HEK293 (cell line): ENCODE measurements at regions not wholly inside any gene's neighbourhood (a gene's known extent, or its start where the extent isn't known, plus 50 kb on each side); places are given as distances from the start of the nearest gene placed in this dataset.
A peak's percentile ranks its signal among the peaks of the same experiment; 100 is the strongest.

Source experiments
- EGR2 ChIP-seq: fragments of 450-650 bp; formaldehyde crosslinking; IDR thresholded peaks from 2 replicates; pipeline ENCODE4 v1.5.1; 2016; ENCODE audit warnings: low read depth, missing biosample characterization, missing genetic modification characterization
- HOXD13 ChIP-seq: sonication (generic); formaldehyde crosslinking; IDR thresholded peaks from 2 replicates; pipeline ENCODE4 v1.8.0; 2022; ENCODE audit warnings: missing genetic modification reagents, borderline replicate concordance
- MEIS1 ChIP-seq: sonication (generic); formaldehyde crosslinking; IDR thresholded peaks from 2 replicates; pipeline ENCODE4 v1.8.1; 2022; ENCODE audit warnings: missing genetic modification reagents, mild to moderate bottlenecking, borderline replicate concordance
- MYNN ChIP-seq: fragments of 450-650 bp; formaldehyde crosslinking; IDR thresholded peaks from 2 replicates; pipeline ENCODE4 v1.5.1; 2016; ENCODE audit warnings: missing biosample characterization, missing genetic modification characterization, borderline replicate concordance
- PRDM10 ChIP-seq: fragments of 450-650 bp; formaldehyde crosslinking; IDR thresholded peaks from 2 replicates; pipeline ENCODE4 v1.5.1; 2016; ENCODE audit warnings: missing biosample characterization, missing genetic modification characterization
- PRDM6 ChIP-seq: fragments of 450-650 bp; formaldehyde crosslinking; IDR thresholded peaks from 2 replicates; pipeline ENCODE4 v1.5.1; 2017; ENCODE audit warnings: missing biosample characterization, missing genetic modification characterization
- SCRT2 ChIP-seq: fragments of 450-650 bp; formaldehyde crosslinking; IDR thresholded peaks from 2 replicates; pipeline ENCODE4 v1.5.1; 2016; ENCODE audit warnings: missing biosample characterization, missing genetic modification characterization
- ZBTB1 ChIP-seq: fragments of 450-650 bp; formaldehyde crosslinking; IDR thresholded peaks from 2 replicates; pipeline ENCODE4 v1.5.1; 2016; ENCODE audit warnings: missing biosample characterization, missing genetic modification characterization
- ZBTB44 ChIP-seq: fragments of 450-650 bp; IDR thresholded peaks from 2 replicates; pipeline ENCODE4 v1.5.1; 2018; ENCODE audit warnings: missing biosample characterization, mild to moderate bottlenecking, missing genetic modification characterization
- ZBTB49 ChIP-seq: fragments of 450-650 bp; formaldehyde crosslinking; IDR thresholded peaks from 2 replicates; pipeline ENCODE4 v1.5.1; 2016; ENCODE audit warnings: missing biosample characterization, missing genetic modification characterization, low read depth
- ZNF112 ChIP-seq: fragments of 450-650 bp; formaldehyde crosslinking; IDR thresholded peaks from 2 replicates; pipeline ENCODE4 v1.5.0; 2017; ENCODE audit warnings: missing biosample characterization, missing genetic modification characterization
- ZNF114 ChIP-seq: fragments of 450-650 bp; formaldehyde crosslinking; IDR thresholded peaks from 2 replicates; pipeline ENCODE4 v1.5.0; 2017; ENCODE audit warnings: missing biosample characterization, missing genetic modification characterization
- ZNF174 ChIP-seq: fragments of 450-650 bp; formaldehyde crosslinking; IDR thresholded peaks from 2 replicates; pipeline ENCODE4 v1.5.0; 2017; ENCODE audit warnings: missing biosample characterization, mild to moderate bottlenecking, missing genetic modification characterization
- ZNF202 ChIP-seq: fragments of 450-650 bp; formaldehyde crosslinking; IDR thresholded peaks from 2 replicates; pipeline ENCODE4 v1.5.1; 2016; ENCODE audit warnings: missing biosample characterization, missing genetic modification characterization, borderline replicate concordance
- ZNF24 ChIP-seq: fragments of 450-650 bp; formaldehyde crosslinking; IDR thresholded peaks from 2 replicates; pipeline ENCODE4 v1.5.1; 2016; ENCODE audit warnings: missing biosample characterization, missing genetic modification characterization
- ZNF26 ChIP-seq: fragments of 450-650 bp; formaldehyde crosslinking; IDR thresholded peaks from 2 replicates; pipeline ENCODE4 v1.5.1; 2016; ENCODE audit warnings: missing biosample characterization, missing genetic modification characterization
- ZNF266 ChIP-seq: fragments of 450-650 bp; formaldehyde crosslinking; IDR thresholded peaks from 2 replicates; pipeline ENCODE4 v1.5.1; 2016; ENCODE audit warnings: missing biosample characterization, missing genetic modification characterization, low read depth
- ZNF274 ChIP-seq, 2 experiments: fragments of 200-500 bp in 1 of 2; fragments of 450-650 bp in 1 of 2; sonication (Bioruptor generic) in 1 of 2; formaldehyde crosslinking in 1 of 2; IDR thresholded peaks; 2 replicates each; pipeline versions ENCODE4 v1.5.1 to v1.6.1; 2014 to 2016; ENCODE audit warnings: borderline replicate concordance in 1 of 2, inconsistent platforms in 1 of 2, low read length in 1 of 2, missing biosample characterization in 1 of 2, missing genetic modification characterization in 1 of 2
- ZNF324 ChIP-seq: fragments of 450-650 bp; formaldehyde crosslinking; IDR thresholded peaks from 2 replicates; pipeline ENCODE4 v1.5.1; 2016; ENCODE audit warnings: missing biosample characterization, missing genetic modification characterization
- ZNF354C ChIP-seq: fragments of 450-650 bp; formaldehyde crosslinking; IDR thresholded peaks from 2 replicates; pipeline ENCODE4 v1.5.1; 2016; ENCODE audit warnings: missing biosample characterization, missing genetic modification characterization, low read depth, borderline replicate concordance
- ZNF530 ChIP-seq: fragments of 450-650 bp; formaldehyde crosslinking; IDR thresholded peaks from 2 replicates; pipeline ENCODE4 v1.5.1; 2016; ENCODE audit warnings: low read depth, missing biosample characterization, missing genetic modification characterization
- ZNF555 ChIP-seq: fragments of 450-650 bp; formaldehyde crosslinking; conservative IDR thresholded peaks from 2 replicates; pipeline ENCODE4 v1.5.1; 2017; ENCODE audit warnings: missing biosample characterization, mild to moderate bottlenecking, missing genetic modification characterization, inconsistent platforms
- ZNF621 ChIP-seq: fragments of 450-650 bp; formaldehyde crosslinking; IDR thresholded peaks from 2 replicates; pipeline ENCODE4 v1.5.1; 2017; ENCODE audit warnings: missing biosample characterization, missing genetic modification characterization
- ZNF654 ChIP-seq: fragments of 450-650 bp; formaldehyde crosslinking; IDR thresholded peaks from 2 replicates; pipeline ENCODE4 v1.5.1; 2016; ENCODE audit warnings: low read depth, missing biosample characterization, missing genetic modification characterization
- ZNF692 ChIP-seq: fragments of 450-650 bp; formaldehyde crosslinking; IDR thresholded peaks from 2 replicates; pipeline ENCODE4 v1.5.1; 2016; ENCODE audit warnings: missing biosample characterization, missing genetic modification characterization
- ZNF843 ChIP-seq: fragments of 450-650 bp; formaldehyde crosslinking; IDR thresholded peaks from 2 replicates; pipeline ENCODE4 v1.5.1; 2016; ENCODE audit warnings: missing biosample characterization, missing genetic modification characterization

- TF ChIP-seq SCRT2 (tag by site-specific recombination) (no peak), ZNF354C (tag by site-specific recombination) (no peak), ZNF324 (tag by site-specific recombination) (no peak), MEIS1 (no peak), ZNF24 (tag by site-specific recombination) (no peak), ZBTB44 (tag by site-specific recombination) (no peak), MYNN (tag by site-specific recombination) (no peak), ZNF621 (no peak), ZNF26 (no peak), ZNF114 (tag by site-specific recombination) (no peak), ZBTB1 (tag by site-specific recombination) (no peak), PRDM10 (tag by site-specific recombination) (no peak), EGR2 (tag by site-specific recombination) (no peak), ZNF112 (no peak), ZNF692 (tag by site-specific recombination) (peak; percentile 60; the same call in 1 of the 2 replicates), ZNF530 (tag by site-specific recombination) (no peak), HOXD13 (CRISPR knock-in tag) (no peak), ZNF174 (tag by site-specific recombination) (no peak), ZNF654 (no peak), ZNF274 (IDR thresholded peaks at IDR 0.05; ENCODE audit: low read length) (no peak), ZNF274 (tag by site-specific recombination; IDR thresholded peaks at IDR 0.05; ENCODE audit: borderline replicate concordance) (no peak), ZNF202 (no peak), PRDM6 (tag by site-specific recombination) (no peak), ZNF843 (tag by site-specific recombination) (no peak), ZBTB49 (tag by site-specific recombination) (no peak), ZNF266 (tag by site-specific recombination) (no peak), ZNF555 (no peak)
Measured at GRCh38 chr10:15439341-15439842, 68.3 kb upstream of the FAM171A1 start (continued).
